Sigmoid colon (tissue), 6 donors: ENCODE measurements at regions not wholly inside any gene's neighbourhood (a gene's known extent, or its start where the extent isn't known, plus 50 kb on each side); places are given as distances from the start of the nearest gene placed in this dataset.

Experiments
- DNase-seq: peaks from one replicate; pipeline ENCODE4 v3.0.0-alpha.2; 2019
- H3K27ac ChIP-seq, 4 donors: fragments of 200-600 bp; sonication (generic); one replicate each; pipeline ENCODE4 v1.5.1; 2016 to 2019; ENCODE audit warnings: mild to moderate bottlenecking in 1 of 4
- H3K27me3 ChIP-seq, 3 donors: fragments of 200-600 bp; sonication (generic); one replicate each; pipeline ENCODE4 v1.5.1; 2019; ENCODE audit warnings: mild to moderate bottlenecking in 1 of 3
- H3K36me3 ChIP-seq, 4 donors: fragments of 200-600 bp; sonication (generic); one replicate each; pipeline ENCODE4 v1.5.1; 2016 to 2019
- H3K4me1 ChIP-seq, 4 donors: fragments of 200-600 bp; sonication (generic); one replicate each; pipeline ENCODE4 v1.5.1; 2017 to 2019
- H3K4me3 ChIP-seq, 4 donors: fragments of 200-600 bp; sonication (generic); one replicate each; pipeline ENCODE4 v1.5.1; 2017 to 2019; ENCODE audit warnings: mild to moderate bottlenecking in 2 of 4, moderate library complexity in 1 of 4
- H3K9me3 ChIP-seq, 4 donors: fragments of 200-600 bp in 3 of 4; sonication (generic) in 3 of 4; one replicate each; pipeline versions ENCODE4 v1.5.1 to v1.6.1; 2013 to 2019
- EP300 ChIP-seq, 4 donors: sonication (generic); formaldehyde crosslinking; IDR thresholded peaks; one replicate each; pipeline ENCODE4 v1.6.1; 2017; ENCODE audit warnings: antibody characterized with exemption in 4 of 4
- POLR2A ChIP-seq, 2 donors: fragments of 450-650 bp; IDR thresholded peaks; one replicate each; pipeline ENCODE4 v1.6.1; 2016; ENCODE audit warnings: antibody characterized with exemption in 2 of 2, mild to moderate bottlenecking in 2 of 2, moderate library complexity in 2 of 2
- POLR2AphosphoS5 ChIP-seq, 4 donors: sonication (generic); formaldehyde crosslinking; IDR thresholded peaks; one replicate each; pipeline ENCODE4 v1.6.1; 2017; ENCODE audit warnings: antibody characterized with exemption in 4 of 4
- WGBS, 2 donors: extraction: QIAGEN DNeasy Blood & Tissue Kit; methylation state at CpG; one replicate each; pipeline ENCODE4 v1.1.7; 2013; 5-methylcytosine and 5-hydroxymethylcytosine counted together
- intact Hi-C: fragments of 100-400 bp; cut with DNase I; formaldehyde crosslinking; loops from one replicate; pipeline ENCODE4 v1.15.1; 2023
- TF ChIP-seq, protein P1 (sequence below), 4 experiments: fragments of 450-650 bp in 3 of 4; fragments of 200-600 bp in 1 of 4; IDR thresholded peaks; one replicate each; pipeline ENCODE4 v1.5.1; 2016 to 2019; ENCODE audit warnings: antibody characterized with exemption in 4 of 4, mild to moderate bottlenecking in 3 of 4, moderate library complexity in 2 of 4
- donor health status: healthy with polysubstance abuse.
- donor health status: healthy.

DNA sequence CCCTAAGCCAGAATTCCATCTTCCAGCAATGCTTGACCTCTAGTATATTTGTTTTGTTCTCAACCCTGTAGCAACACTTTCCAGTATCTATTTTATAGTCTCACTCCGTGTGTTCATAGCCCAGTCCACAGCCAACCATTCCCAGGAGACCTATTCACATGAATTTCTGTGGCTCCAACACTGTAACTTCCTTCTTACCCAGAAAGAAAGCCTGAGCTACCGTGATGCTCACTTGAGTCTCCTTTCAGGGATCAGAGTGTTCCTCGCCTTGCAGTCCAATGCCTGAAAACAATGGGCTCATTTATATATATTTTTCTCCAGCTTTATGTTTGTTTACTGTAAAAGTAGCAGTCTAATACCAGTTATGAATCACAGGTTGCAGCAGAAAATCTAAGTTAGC, 645.0 kb upstream of the NOVA1 start:
- DNase-seq = no peak
- TF ChIP-seq POLR2A (IDR thresholded peaks at IDR 0.05) (no peak), EP300 (IDR thresholded peaks at IDR 0.05) (no peak), POLR2AphosphoS5 (IDR thresholded peaks at IDR 0.05) (no peak)
- TF ChIP-seq, protein P1, sequence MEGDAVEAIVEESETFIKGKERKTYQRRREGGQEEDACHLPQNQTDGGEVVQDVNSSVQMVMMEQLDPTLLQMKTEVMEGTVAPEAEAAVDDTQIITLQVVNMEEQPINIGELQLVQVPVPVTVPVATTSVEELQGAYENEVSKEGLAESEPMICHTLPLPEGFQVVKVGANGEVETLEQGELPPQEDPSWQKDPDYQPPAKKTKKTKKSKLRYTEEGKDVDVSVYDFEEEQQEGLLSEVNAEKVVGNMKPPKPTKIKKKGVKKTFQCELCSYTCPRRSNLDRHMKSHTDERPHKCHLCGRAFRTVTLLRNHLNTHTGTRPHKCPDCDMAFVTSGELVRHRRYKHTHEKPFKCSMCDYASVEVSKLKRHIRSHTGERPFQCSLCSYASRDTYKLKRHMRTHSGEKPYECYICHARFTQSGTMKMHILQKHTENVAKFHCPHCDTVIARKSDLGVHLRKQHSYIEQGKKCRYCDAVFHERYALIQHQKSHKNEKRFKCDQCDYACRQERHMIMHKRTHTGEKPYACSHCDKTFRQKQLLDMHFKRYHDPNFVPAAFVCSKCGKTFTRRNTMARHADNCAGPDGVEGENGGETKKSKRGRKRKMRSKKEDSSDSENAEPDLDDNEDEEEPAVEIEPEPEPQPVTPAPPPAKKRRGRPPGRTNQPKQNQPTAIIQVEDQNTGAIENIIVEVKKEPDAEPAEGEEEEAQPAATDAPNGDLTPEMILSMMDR (IDR thresholded peaks at IDR 0.05) = no peak
- Histone ChIP-seq H3K36me3 (no peaks in the 10 kb centered on the region), H3K27me3 (no peaks in the 10 kb centered on the region), H3K9me3 (no peaks in the 10 kb centered on the region), H3K27ac (no peak overlapping the region), H3K4me3 (no peak overlapping the region), H3K4me1 (no peaks in the 10 kb centered on the region)
- intact Hi-C loops = no loop called here
- 60 to 68% methylated on average over 3 of the region's 3 CpGs for WGBS, 2 donors

DNA sequence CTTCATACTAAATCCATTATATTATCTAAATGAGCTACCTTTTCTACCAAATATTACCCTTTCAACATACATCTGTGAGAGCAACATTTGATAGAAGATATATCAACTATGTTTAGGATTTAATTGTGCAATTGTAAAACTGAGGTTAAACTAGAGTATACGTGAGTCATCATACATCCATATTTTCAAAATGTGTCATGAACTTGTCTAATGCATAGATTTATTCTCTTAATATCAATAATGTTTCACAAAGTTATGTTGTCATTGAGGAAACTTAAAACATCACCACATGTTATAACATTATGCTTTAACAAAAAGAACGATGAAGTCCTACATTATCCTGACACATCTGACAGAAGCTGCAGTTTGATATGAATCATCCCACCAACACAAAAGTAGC, 645.5 kb upstream of the NOVA1 start:
- TF ChIP-seq EP300 (IDR thresholded peaks at IDR 0.05) (no peak), POLR2A (IDR thresholded peaks at IDR 0.05) (no peak), POLR2AphosphoS5 (IDR thresholded peaks at IDR 0.05) (no peak)
- TF ChIP-seq, protein P1 (IDR thresholded peaks at IDR 0.05) = no peak
- no peaks in the 10 kb centered on the region for H3K4me1 ChIP-seq
- H3K27ac ChIP-seq = no peak overlapping the region
- no peak overlapping the region for H3K4me3 ChIP-seq
- intact Hi-C loops = no loop called here
- no peaks in the 10 kb centered on the region for H3K9me3 ChIP-seq
- no peaks in the 10 kb centered on the region for H3K27me3 ChIP-seq
- H3K36me3 ChIP-seq = no peaks in the 10 kb centered on the region
- no peak for DNase-seq
- WGBS, 2 donors = 91 to 92% methylated on average over 2 of the region's 2 CpGs

DNA sequence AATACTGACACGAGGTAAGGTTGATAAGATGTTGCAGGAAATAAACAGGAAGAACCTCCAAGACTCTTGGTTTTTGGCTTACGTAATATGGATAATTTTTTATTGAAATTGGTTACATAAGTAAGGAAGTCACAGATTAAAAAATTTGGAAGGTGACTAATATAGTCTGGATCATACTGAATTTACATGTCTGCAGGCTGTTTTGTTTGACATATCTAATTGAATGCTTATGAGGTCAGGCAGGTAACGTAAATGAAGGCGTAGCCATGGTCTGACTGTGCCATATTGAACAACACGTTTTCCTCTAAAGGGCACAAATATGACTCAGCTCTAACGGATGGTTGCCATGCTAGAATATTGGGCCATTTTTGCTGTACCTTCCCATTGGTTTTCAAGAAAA, 648.1 kb upstream of the NOVA1 start:
- intact Hi-C loops = no loop called here
- Histone ChIP-seq H3K4me3 (no peak overlapping the region), H3K4me1 (no peaks in the 10 kb centered on the region), H3K9me3 (no peaks in the 10 kb centered on the region), H3K27me3 (no peaks in the 10 kb centered on the region), H3K27ac (no peak overlapping the region), H3K36me3 (no peaks in the 10 kb centered on the region)
- 84 to 88% methylated on average over 6 of the region's 6 CpGs for WGBS, 2 donors
- TF ChIP-seq, protein P1 (IDR thresholded peaks at IDR 0.05) = no peak
- TF ChIP-seq POLR2AphosphoS5 (IDR thresholded peaks at IDR 0.05) = no peak
- no peak for TF ChIP-seq POLR2A (IDR thresholded peaks at IDR 0.05)
- no peak for TF ChIP-seq EP300 (IDR thresholded peaks at IDR 0.05)
- no peak for DNase-seq

DNA sequence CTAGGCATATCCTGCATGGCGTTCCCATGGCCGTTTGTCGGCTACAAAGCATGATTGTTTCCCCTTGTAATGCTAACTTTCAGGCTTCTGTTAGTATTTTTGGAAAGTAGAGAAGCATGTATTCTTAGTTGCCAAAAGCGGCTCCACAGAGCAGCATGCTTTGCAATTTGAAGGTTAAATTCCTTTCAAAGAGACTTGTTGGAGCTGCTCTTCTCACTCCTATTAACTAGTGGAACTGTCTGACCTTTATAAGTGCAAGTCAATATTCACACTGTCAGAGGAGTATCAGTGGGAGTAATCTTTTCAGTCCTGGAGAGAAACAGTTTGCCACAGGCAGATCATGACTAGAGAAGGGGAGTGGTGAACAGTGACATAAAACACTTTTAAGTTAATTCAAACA, 656.1 kb upstream of the NOVA1 start:
- intact Hi-C loops = no loop called here
- H3K27ac ChIP-seq = no peak overlapping the region
- DNase-seq = no peak
- 69 to 90% methylated on average over 4 of the region's 4 CpGs for WGBS, 2 donors
- TF ChIP-seq POLR2A (IDR thresholded peaks at IDR 0.05) (no peak), EP300 (IDR thresholded peaks at IDR 0.05) (no peak), POLR2AphosphoS5 (IDR thresholded peaks at IDR 0.05) (no peak)
- TF ChIP-seq, protein P1 (IDR thresholded peaks at IDR 0.05) = no peak
- H3K9me3 ChIP-seq = no peaks in the 10 kb centered on the region
- H3K36me3 ChIP-seq = no peaks in the 10 kb centered on the region
- H3K4me3 ChIP-seq = no peak overlapping the region
- peaks cover 0 to 8% (median 5%) of the 10 kb centered on the region in 4 donors for H3K4me1 ChIP-seq
- no peaks in the 10 kb centered on the region for H3K27me3 ChIP-seq

DNA sequence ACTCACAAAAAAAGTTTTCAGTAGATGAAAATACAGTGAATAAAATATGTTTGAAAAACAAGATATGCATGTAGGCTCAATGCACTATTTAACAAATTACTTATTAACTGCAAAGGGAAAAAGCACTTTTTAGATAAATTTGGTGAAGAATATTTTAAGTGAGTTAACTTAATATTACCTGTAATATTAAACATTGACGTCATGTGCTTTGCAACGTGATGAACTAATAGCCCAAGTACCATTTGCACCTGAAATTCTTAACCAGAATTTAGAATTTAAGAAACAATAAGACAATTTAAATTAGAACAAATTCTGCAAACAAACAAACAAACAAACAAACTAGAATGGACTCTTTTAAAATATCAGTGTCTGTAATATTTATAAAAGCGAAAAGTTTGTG, 659.0 kb upstream of the NOVA1 start:
- 89 to 94% methylated on average over 3 of the region's 3 CpGs for WGBS, 2 donors
- Histone ChIP-seq H3K27ac (no peak overlapping the region), H3K9me3 (no peaks in the 10 kb centered on the region), H3K36me3 (no peaks in the 10 kb centered on the region), H3K27me3 (no peaks in the 10 kb centered on the region), H3K4me1 (peaks cover 0 to 8% (median 5%) of the 10 kb centered on the region in 4 donors), H3K4me3 (no peak overlapping the region)
- no peak for TF ChIP-seq EP300 (IDR thresholded peaks at IDR 0.05)
- DNase-seq = no peak
- intact Hi-C loops = no loop called here
